HepG2 (cell line): ENCODE measurements at regions not wholly inside any gene's neighbourhood (a gene's known extent, or its start where the extent isn't known, plus 50 kb on each side); places are given as distances from the start of the nearest gene placed in this dataset.

Experiments used
- MAZ ChIP-seq, 2 experiments: sonication (generic) in 1 of 2; formaldehyde crosslinking in 1 of 2; IDR thresholded peaks; 2 replicates each; pipeline versions ENCODE4 v1.5.0 to v1.6.1; 2012 to 2020; ENCODE audit warnings: low read depth in 2 of 2, mild to moderate bottlenecking in 2 of 2, borderline replicate concordance in 1 of 2, improper control_type of control experiment in 1 of 2, low read length in 1 of 2, missing genetic modification reagents in 1 of 2, moderate library complexity in 1 of 2
- TF ChIP-seq, protein P1 (sequence below): sonication (generic); formaldehyde crosslinking; IDR thresholded peaks from 2 replicates; pipeline ENCODE4 v1.5.0; 2020; ENCODE audit warnings: mild to moderate bottlenecking, missing genetic modification reagents, moderate library complexity

DNA sequence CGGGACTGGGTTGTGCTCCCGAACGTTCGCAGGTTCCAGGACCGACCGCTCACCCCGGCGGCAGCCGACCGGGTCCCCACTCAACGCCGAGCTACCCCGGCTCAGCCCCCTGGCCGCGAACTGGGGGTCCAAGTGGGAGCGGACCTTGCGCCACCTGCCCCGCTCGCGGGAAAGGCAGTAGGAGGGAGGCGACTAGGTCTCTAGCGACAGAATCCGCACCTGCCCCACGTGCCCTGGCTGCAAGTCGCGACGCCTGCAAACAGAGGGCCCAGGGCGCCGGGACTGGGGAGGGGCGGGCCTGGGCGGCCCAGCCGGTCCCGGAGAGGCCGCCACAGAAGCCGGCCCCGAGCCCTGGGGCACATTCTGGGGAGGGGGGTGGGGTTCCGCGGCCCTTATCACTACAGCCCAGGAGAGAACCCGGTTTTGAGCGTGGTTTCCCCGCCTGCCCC, 239.2 kb upstream of the CPNE8 start:
- TF ChIP-seq MAZ (IDR thresholded peaks at IDR 0.05; ENCODE audit: borderline replicate concordance, low read depth, low read length), result no peak
- no peak for TF ChIP-seq MAZ (CRISPR knock-in tag; IDR thresholded peaks at IDR 0.05; ENCODE audit: low read depth)
- TF ChIP-seq, protein P1, sequence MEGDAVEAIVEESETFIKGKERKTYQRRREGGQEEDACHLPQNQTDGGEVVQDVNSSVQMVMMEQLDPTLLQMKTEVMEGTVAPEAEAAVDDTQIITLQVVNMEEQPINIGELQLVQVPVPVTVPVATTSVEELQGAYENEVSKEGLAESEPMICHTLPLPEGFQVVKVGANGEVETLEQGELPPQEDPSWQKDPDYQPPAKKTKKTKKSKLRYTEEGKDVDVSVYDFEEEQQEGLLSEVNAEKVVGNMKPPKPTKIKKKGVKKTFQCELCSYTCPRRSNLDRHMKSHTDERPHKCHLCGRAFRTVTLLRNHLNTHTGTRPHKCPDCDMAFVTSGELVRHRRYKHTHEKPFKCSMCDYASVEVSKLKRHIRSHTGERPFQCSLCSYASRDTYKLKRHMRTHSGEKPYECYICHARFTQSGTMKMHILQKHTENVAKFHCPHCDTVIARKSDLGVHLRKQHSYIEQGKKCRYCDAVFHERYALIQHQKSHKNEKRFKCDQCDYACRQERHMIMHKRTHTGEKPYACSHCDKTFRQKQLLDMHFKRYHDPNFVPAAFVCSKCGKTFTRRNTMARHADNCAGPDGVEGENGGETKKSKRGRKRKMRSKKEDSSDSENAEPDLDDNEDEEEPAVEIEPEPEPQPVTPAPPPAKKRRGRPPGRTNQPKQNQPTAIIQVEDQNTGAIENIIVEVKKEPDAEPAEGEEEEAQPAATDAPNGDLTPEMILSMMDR (CRISPR knock-in tag), result no peak
